HG03432 (cell line): ENCODE measurements at regions not wholly inside any gene's neighbourhood (a gene's known extent, or its start where the extent isn't known, plus 50 kb on each side); places are given as distances from the start of the nearest gene placed in this dataset.
A peak's percentile ranks its signal among the peaks of the same experiment; 100 is the strongest.
"Not testable (repeated sequence)": the region's sequence is repeated elsewhere in the genome, so short reads cannot be mapped to it uniquely, and the experiment has no call there.

Experiments used
- ATAC-seq: cut with Tn5 transposase; IDR thresholded peaks from one replicate; pipeline ENCODE4 v1.9.1; 2021; ENCODE audit warnings: mild to moderate bottlenecking, moderate library complexity; ENCODE audit not compliant: unreplicated experiment

DNA sequence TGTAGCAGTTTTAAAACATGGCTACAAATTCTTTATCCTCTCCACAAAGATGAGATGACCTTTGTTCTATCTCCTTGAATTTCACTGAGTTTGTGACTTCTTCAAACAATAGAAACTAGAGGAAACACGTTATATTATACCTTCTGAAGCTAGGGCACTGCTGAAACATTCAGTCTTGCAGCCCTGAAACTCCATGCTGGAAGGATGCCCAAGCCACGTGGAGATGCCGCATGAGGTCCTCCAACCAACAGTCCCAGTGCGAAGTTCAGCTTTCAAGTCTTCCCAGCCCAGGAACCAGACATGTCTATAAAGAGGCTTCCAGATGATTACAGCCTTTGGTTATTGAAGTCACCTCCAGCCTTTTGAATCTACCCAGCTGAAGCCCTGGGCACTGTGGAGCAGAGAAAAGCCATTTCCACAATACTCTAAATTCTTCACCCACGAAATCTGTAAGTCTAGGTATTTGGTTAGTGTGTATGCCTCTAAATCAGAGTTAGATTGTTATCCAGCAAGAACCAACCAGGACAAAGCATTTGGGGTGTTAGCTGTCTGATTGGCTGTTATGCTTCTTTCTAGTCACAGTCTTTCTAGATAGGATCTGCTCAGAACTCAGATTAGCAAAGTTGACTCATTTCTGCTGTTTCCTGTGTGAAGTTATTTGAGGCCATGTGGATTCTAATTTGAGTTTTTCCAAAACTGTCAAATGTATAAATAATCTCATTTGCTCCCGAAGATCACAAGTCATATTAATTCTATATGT lies 186.5 kb upstream of the TMEM72 start:
- peak; percentile 60 for ATAC-seq

DNA sequence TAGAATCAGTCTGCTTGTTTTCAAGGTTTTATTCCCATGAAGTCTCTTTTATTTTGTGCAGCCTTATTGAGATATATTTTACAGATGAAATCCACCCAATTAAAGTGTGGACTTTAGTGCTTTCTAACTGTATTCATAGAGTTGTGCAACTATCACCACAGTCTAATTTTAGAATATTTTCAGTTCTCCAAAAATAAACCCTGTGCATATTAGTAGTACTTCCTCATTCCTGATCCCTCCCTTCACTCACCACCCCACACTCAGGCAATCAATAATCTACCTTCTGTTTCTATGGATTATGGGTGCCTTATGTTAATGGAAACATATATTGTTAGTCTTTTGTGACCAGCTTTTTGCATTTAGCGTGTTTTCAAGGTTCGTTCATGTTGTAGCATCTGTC lies 185.7 kb upstream of the TMEM72 start:
- ATAC-seq, result peak; percentile 79

DNA sequence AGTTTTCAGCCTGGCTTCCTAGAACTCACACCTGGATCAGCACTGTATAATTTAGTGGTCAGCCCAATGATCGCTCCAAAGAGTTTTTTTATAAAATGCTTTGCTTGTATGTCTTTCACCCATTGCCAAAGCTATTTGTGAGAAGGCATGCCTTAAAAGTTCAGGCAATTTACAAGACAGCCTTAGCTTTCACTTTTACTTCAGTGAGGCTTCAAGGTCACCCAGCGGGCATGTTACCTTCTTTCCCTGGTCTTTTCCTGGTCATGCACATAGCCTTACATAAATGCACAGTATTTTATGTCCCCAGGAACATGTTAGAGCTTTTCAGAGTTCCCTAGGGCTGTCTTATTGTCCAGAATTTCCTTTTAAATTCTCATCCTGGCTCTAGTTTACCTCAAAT lies 179.9 kb upstream of the TMEM72 start:
- no peak for ATAC-seq

DNA sequence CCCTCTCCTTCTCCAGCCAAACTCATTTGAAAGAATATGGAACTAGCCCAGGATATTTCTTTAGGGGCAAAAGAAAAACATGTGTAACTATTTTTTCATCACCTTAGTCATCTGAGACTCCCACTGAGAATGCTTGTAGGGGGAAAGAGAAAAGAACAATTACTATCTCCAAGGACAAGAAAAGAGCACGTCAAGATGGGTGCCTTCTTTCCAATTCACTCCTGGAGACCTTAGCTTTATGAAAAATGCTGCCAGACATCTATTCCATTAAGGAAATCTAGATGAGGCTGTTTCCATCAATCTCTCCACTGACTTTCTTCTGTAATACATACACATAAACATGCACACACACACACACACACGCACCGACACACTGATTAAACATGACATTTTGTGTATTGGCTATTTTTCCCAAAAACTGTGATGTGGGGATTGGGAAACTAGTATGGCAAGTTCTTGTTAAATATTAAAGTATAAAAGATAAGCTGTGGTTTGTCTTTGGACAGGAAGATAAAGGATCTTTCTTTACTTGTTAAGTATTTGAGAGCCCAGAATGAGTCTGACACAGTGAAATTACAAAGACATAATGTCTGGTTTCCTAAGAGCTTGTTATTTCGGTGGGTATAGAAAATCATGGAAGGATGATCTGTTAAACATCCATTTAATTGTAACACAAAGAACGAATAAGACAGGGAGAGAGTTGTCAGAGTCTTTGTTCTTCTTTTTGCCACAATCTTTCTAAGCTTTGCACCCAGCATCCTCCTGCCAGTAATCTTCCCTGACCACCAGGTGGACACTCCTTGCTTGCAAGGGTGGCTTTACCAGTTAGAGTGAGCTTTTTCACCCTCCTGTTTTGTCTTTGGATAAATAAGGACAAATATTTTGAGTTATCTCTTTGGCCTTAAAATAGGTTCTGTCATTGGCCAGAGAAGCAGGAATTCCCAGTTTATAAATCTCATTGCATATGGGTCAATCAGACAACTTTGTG lies 177.3 kb upstream of the TMEM72 start:
- ATAC-seq, result no peak

DNA sequence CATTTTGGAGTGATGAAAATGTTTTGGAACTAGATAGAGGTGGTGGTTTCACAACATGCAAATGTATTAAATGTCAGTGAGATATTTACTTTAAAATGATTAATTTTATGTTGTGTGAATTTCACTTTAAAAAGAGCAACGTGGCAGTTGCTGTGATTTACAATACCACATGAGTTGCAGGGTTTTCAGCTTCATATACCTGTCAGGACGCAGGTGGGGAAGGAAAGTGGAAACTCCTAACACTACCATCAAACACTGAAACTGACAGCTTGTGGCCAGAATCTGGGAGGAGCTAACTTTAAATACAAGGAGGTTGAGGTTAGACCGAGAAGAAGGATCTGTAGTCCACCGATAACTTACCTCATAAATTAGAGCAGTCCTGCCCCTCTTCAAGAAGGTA lies 168.9 kb upstream of the TMEM72 start:
- ATAC-seq, result no peak

DNA sequence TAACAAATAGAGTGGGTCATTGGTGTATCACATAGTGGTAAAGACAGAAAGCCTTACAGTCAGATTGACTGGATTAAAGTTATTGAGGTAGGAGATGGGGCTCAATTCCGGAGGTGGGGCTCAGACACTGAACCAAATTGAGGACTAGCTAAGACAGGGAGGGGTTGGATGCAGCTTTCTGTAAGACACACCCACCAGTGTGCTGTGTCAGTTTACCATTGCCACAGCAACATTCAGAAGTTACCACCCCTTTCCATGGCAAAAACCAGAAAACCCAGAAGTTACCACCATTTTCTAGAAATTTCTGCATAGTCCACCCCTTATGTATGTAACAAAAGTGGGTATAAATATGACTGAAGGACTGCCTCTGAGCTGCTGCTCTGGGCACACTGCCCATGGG lies 167.6 kb upstream of the TMEM72 start:
- ATAC-seq, result no peak

DNA sequence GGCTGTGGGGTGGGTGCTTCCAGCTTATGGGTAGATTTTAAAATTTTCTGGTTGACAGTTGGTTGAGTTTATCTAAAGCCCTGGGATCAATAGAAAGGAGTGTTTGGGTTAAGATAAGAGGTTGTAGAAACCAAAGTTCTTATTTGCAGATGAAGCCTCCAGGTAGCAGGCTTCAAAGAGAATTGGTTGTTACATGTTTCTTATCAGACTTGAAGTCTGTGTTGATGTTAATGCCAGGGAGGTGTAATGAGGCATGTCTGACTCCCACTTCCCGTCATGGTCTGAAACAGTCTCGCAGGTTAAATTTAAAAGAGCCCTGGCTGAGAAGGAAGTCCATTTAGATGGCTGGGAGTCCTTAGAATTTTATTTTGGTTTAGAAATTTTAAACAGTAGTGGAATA lies 165.2 kb upstream of the TMEM72 start:
- ATAC-seq, result no peak

DNA sequence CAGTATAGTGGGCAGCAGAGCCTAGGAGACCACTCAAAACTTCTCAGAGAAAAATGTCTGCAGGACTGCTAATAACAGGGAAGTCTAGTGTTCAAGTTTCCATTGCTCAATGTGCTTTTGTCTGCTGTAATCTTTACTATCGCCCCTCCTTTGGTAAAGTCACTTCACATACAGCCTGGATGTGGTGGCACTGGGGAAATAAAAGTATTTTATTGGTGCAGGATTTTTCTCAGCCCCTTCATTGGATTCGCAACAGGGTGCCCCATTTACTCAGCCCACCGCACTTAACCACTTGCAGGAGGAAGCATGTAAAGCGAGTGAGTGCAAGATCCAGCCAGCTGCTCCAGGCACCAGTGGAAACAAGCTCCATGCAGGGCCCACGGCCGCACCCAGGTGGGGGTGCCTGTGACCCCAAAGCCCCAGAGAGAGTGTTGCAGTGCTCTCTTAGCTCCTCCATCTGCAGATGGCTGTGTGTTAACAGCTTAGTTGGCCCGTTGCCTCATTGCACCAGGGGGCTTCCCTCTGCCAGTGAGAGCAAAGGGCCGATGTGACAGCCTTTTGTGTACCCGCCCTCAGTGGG lies 163.5 kb upstream of the TMEM72 start:
- no peak for ATAC-seq

DNA sequence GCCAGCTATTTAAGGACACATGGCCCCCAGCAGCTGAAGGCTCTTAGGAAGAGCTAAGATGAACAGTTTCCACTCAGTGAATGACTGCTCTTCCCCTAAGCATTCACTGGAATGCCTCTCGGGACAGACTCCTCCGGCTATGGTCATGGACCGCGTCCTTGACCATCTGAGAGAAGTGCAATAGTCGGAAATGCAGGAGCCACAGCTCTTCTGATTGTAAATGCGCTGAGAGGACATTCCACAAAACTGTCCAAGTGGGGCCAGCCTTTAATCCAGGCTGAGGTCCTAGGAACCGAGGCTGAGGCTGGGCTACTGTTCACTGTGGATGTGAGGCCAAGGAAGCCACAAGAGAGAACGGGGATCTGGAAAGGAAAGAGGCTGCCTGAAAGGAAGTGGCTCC lies 162.0 kb upstream of the TMEM72 start:
- ATAC-seq, result no peak

DNA sequence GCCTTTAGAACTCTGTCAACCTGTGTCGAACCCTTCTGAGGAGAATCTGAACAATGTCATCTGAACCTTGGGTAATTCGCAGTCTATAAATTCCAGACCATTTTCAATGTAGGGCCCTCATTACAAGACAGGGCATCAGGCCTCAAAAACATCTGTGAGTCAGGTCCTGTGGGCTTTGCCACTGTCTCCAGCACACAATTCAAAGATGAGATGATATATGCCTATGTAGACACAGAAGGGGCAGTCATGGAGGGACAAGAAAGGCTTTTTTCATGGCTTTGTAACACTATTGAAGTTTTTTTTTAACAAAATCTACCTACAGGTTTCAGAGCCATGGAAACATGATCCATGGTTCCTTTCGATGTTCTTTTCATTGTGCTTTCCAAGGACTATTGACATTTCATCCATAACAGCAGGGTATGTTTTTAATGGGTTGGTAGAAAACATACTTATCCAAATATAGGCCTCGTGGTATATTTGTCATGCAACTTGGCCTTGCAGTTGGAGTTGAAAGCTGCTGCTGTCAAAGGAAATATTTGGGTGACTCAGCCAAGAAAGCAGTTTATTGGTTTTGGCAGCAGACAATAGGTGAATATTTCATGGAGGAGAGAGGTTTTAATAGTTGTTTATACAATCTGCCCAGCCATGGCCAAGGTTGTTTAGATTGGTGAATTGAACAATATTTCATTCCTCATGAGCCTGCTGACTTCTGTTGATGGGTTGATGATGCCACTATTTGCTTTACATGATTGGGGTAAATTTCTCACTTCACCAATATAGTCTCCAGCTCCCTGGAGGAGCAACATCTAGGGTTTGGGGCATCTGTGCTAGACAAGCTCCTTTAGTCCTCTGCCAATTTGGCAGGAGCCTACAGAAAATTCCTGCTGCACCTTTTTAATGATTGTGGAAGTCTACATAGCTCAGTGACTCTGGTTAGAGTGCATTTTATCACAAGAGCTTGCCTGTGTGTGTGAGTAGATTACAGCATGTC lies 158.4 kb upstream of the TMEM72 start:
- no peak for ATAC-seq

DNA sequence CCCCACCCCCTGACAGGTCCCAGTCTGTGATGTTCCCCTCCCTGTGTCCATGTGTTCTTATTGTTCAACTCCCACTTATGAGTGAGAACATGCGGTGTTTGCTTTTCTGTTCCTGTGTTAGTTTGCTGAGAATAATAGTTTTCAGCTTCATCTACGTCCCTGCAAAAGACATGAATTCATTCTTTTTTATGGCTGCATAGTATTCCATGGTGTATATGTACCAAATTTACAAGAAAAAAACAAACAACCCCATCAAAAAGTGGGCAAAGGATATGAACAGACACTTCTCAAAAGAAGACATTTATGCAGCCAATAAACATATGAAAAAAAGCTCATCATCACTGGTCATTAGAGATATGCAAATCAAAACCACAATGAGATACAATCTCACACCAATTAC lies 156.8 kb upstream of the TMEM72 start:
- not testable (repeated sequence) for ATAC-seq

DNA sequence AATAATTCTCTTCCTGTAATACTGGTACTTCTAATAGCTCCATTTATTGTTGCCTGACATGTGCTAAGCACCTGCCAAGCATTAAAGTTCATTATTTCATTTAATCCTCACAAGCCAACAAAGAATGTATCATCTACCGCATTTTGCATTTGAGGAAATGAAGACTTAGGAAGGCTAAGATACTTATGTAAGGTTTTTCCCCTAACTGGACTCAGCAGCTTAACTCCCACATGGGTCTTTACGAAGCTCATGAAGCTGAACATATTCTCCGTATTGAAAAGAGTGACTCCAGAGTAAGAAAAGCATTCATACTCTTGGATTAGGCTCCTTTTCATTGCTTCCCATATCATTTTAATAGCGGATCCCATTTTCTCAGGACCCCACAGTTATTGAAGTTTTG lies 155.7 kb upstream of the TMEM72 start:
- ATAC-seq, result no peak

DNA sequence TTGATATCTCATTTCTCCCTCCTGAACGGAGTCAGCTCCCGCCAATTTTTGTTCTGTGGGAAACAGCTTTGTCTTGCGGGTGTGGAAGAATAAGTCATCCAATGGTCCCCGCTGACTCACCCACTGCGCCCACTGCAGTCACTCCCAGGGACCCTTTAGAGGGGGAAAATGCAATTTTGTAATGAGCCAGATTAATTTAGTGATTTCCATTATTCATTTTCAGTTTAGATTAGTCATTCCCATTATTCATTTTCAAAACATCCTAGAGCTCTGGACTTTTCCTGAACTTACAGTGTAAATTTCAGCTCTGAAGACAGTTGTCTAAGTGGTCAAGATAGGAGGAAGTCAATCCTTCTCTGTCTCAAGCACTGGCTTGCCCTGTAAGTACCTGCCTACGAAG lies 154.9 kb upstream of the TMEM72 start:
- no peak for ATAC-seq

DNA sequence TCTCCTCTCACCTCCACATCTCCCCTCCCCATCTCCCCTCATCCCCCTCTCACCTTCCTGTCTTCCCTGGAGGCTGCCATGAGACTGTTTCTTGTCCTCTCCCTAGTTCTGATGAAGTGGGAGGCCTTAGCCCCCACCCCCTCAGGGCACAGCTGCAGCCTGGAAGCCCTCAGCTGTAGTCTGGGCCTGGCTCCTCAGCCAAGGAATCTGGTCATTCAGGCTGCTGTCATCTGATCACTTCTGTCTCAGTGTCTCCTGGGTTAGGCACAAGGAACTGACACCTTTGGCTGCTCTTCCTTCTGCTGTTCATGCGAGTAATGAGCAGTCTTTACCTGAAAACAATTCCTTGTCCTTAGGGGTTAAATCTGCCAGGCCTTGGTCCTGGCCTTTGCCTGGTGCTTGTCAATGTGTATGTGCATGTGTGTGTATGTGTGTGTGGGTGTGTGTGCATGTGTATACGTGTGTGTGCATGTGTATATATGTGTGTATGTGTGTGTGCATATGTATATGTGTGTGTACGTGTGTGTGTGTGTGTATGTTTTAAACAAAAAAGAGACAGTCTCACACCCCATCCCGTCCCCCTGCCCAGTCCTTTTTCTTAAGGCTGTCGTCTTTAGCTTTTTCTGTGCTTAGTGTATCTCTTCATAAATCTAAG lies 153.5 kb upstream of the TMEM72 start:
- no peak for ATAC-seq

DNA sequence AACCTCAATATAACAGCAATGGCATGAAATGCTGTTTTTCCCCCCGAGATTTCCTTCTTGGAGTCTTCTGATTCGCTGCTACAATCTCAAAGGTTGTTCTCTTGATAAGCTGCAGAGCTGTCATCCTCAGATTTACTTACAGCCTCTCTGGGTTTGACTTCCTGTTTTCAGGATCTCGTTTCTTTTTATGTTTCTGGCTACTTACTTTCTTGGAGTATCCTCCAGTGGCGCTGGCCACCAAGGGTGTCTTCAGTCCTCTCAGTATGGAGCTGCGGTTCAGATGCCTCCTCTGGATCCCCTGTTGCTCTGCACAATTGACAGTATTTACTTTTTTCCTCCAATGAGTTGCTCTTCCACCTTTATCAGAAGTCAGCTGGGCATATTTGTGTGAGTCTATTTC lies 152.0 kb upstream of the TMEM72 start:
- no peak for ATAC-seq

DNA sequence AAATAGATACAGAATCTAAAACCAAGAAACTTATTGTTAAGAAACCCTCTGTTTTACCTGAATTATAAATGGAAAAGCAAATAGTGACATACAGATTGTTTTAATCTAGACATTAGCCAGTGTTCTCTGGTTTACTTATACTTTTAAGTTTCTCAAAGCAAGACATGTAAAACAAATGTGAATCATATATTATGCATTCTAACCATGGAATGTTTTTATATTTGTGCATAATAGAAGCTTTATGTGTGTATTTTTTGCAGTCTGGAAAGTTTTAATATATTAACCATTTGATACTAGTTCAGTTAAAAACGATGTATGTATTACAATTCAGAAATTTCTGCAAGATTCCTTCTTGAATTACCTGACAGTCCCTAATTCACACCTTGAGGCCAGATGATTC lies 150.6 kb upstream of the TMEM72 start:
- no peak for ATAC-seq

DNA sequence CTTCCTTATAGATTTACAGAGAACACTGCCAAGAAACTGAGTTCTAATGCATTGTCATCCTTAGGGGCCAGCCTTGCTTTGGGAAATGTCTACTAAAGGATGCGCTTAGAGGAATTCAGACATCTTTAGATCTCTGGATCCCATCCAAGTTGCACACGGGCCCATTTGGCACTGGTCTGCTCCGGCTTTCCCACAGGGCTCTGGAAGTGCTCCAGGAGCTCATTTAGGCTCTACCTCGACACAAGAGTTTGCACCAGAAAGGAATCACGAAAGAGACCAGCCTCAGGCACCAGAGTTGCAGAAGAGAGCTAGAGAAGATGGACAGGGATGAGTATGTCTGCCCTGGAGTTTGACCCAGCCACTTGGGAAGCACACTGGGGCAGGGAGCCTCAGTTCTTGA lies 150.1 kb upstream of the TMEM72 start:
- ATAC-seq, result no peak

DNA sequence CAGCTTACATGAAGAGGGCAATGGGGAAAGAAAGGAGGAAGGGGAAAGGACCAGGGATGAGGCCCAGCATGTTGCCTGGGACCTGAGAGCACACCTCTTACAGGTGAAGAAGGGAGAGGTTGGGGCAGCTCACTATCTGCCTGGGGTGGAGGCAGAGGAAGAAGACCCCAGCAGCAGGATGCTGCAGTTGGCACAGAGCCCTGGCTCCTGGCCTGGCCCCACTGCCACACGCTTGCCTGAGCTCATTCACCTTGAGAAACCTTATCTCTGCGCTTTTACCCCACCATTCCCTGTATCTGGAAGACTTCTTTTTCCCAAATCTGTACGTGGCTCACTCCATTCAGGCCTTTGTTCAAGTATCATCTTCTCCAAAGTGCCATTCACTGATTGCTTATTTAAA lies 147.8 kb upstream of the TMEM72 start:
- no peak for ATAC-seq

DNA sequence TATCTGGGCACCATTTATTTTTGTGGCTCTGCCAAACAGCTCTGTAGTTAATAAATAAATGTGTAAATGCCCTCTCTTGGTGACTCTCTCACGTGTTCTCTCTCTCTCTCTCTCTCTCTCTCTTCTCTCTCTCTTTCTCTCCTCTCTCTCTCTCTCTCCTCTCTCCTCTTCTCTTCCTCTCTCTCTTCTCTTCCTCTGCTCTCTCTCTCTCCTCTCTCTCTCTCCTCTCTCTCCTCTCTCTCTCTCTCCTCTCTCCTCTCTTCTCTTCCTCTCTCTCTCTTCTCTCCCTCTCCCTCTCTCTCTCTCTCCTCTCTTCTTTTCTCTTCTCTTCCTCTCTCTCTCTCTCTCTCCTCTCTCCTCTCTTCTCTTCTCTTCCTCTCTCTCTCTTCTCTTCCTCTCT lies 145.8 kb upstream of the TMEM72 start:
- no peak for ATAC-seq

DNA sequence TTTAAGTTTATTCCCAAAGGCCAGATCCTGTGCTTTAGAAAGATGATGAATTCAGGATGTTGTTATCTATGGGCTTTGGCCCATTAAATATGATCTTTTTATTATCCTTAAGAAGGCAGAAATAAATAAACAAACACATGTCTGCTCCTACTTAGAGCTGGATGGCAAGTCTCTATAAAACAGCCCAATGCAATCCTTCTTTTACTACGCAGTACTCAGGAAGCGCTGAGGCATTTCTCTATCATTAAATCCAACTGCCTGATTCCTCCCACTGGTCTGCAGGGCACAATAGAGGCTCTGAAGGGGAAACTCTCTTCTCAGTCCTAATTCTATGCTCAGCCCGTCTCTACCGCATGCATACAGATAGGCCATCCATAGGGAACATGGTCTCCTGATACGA lies 144.5 kb upstream of the TMEM72 start:
- no peak for ATAC-seq
